ENCODE measurements at regions not wholly inside any gene's neighbourhood (a gene's known extent, or its start where the extent isn't known, plus 50 kb on each side); places are given as distances from the start of the nearest gene placed in this dataset.

DNA sequence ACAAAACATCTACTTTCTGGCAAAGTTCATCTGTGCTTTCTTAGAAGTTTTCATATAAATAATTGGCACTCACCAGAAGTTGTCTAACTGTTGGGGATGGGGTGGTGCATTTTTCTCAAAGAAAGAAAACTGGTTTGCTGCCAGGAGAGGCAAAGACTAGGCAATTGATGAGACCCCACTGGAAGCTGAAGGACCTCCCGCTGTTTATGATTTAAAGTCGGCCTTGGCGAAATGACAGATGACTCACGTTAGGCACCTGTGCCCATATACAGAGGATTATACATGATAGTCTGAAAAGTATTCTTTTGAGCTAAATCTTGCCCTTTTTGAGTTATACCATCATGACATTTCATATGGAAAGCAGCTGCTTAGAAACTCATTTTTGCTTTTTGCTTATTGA lies 193.0 kb upstream of the ZFHX3 start:
- H3K27ac ChIP-seq (ENCODE audit: low read depth, low read length), result no peak overlapping the region
- no peaks in the 10 kb centered on the region for H3K9me3 ChIP-seq (ENCODE audit: low read depth, low read length)
- no peaks in the 10 kb centered on the region for H4K20me1 ChIP-seq (ENCODE audit: insufficient read depth, low read length)
- no peaks in the 10 kb centered on the region for H3K79me2 ChIP-seq (ENCODE audit: insufficient read depth, low read length)
- no peak overlapping the region for H2AFZ ChIP-seq (ENCODE audit: low read length)
- no peaks in the 10 kb centered on the region for H3K36me3 ChIP-seq (ENCODE audit: insufficient read depth, low read length)
- no peaks in the 10 kb centered on the region for H3K4me1 ChIP-seq (ENCODE audit: insufficient read depth, low read length)
- no peak for TF ChIP-seq CTCF (IDR thresholded peaks at IDR 0.05; ENCODE audit: extremely low read depth, low read depth, low read length)
- H3K4me3 ChIP-seq (ENCODE audit: insufficient read depth, low read length), result no peak overlapping the region
- no peak overlapping the region for H3K4me2 ChIP-seq (ENCODE audit: insufficient read depth, low read length)
- no peak for DNase-seq (ENCODE audit: insufficient read length, low spot score, missing footprints)
- no peaks in the 10 kb centered on the region for H3K27me3 ChIP-seq (ENCODE audit: insufficient read depth, low read length)

DNA sequence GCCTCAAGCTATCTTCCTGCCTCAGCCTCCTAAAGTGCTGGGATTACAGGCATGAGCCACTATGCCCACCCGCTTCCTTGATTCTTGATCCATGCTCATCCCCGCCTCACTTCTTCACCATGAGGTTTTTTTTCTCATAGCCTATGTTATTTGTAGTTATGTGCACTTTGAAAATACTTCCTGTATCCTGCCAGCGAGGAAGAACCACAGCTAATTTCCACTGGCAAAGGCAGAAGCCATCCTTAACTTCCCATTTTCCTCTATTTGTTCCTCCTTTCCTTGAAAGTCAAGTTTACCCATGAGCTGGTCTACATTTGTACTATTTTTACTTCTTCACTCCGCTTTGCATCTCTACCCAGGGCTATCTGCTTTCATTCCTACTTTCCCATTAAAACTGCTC lies 189.7 kb upstream of the ZFHX3 start:
- Histone ChIP-seq H3K4me1 (ENCODE audit: insufficient read depth, low read length) (peaks cover 7% of the 10 kb centered on the region), H3K4me3 (ENCODE audit: insufficient read depth, low read length) (no peak overlapping the region), H3K4me2 (ENCODE audit: insufficient read depth, low read length) (no peak overlapping the region), H3K79me2 (ENCODE audit: insufficient read depth, low read length) (no peaks in the 10 kb centered on the region), H3K36me3 (ENCODE audit: insufficient read depth, low read length) (no peaks in the 10 kb centered on the region), H2AFZ (ENCODE audit: low read length) (no peak overlapping the region), H3K27me3 (ENCODE audit: insufficient read depth, low read length) (peaks cover 10% of the 10 kb centered on the region), H3K27ac (ENCODE audit: low read depth, low read length) (no peak overlapping the region), H3K9me3 (ENCODE audit: low read depth, low read length) (no peaks in the 10 kb centered on the region), H4K20me1 (ENCODE audit: insufficient read depth, low read length) (no peaks in the 10 kb centered on the region)
- TF ChIP-seq CTCF (IDR thresholded peaks at IDR 0.05; ENCODE audit: extremely low read depth, low read depth, low read length), result no peak
- no peak for DNase-seq (ENCODE audit: insufficient read length, low spot score, missing footprints)

DNA sequence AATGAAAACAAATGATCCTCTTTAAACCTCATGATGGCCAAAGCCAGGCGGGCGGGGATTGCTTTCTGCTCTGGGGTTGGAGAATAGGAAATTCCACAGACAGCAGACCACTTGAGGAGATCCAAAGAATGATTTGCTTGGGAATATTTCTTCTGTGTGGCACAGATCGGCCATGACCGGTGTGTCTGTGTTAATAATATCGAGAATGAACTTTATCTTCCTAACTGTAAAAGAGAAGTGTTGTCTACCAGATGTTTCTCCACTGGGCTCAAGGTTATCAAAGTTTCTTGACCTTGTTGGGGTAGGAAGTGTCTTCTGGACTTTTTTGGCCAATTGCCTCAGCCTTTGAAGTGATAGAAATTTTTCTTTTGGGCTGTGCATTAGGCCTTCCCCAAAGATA lies 186.6 kb upstream of the ZFHX3 start:
- H3K36me3 ChIP-seq (ENCODE audit: insufficient read depth, low read length), result no peaks in the 10 kb centered on the region
- H4K20me1 ChIP-seq (ENCODE audit: insufficient read depth, low read length), result no peaks in the 10 kb centered on the region
- no peak overlapping the region for H3K4me3 ChIP-seq (ENCODE audit: insufficient read depth, low read length)
- H3K79me2 ChIP-seq (ENCODE audit: insufficient read depth, low read length), result no peaks in the 10 kb centered on the region
- no peak for DNase-seq (ENCODE audit: insufficient read length, low spot score, missing footprints)
- no peak overlapping the region for H3K27ac ChIP-seq (ENCODE audit: low read depth, low read length)
- peaks cover 8% of the 10 kb centered on the region for H3K4me1 ChIP-seq (ENCODE audit: insufficient read depth, low read length)
- TF ChIP-seq CTCF (IDR thresholded peaks at IDR 0.05; ENCODE audit: extremely low read depth, low read depth, low read length), result no peak
- H3K27me3 ChIP-seq (ENCODE audit: insufficient read depth, low read length), result peaks cover 14% of the 10 kb centered on the region
- H3K9me3 ChIP-seq (ENCODE audit: low read depth, low read length), result no peaks in the 10 kb centered on the region
- no peak overlapping the region for H3K4me2 ChIP-seq (ENCODE audit: insufficient read depth, low read length)
- H2AFZ ChIP-seq (ENCODE audit: low read length), result no peak overlapping the region

- Histone ChIP-seq H3K79me2 (ENCODE audit: insufficient read depth, low read length) (no peaks in the 10 kb centered on the region), H3K4me2 (ENCODE audit: insufficient read depth, low read length) (no peak overlapping the region), H3K4me3 (ENCODE audit: insufficient read depth, low read length) (no peak overlapping the region), H3K27me3 (ENCODE audit: insufficient read depth, low read length) (peaks cover 14% of the 10 kb centered on the region), H3K4me1 (ENCODE audit: insufficient read depth, low read length) (peaks cover 8% of the 10 kb centered on the region), H2AFZ (ENCODE audit: low read length) (no peak overlapping the region), H3K9me3 (ENCODE audit: low read depth, low read length) (no peaks in the 10 kb centered on the region), H3K36me3 (ENCODE audit: insufficient read depth, low read length) (no peaks in the 10 kb centered on the region), H3K27ac (ENCODE audit: low read depth, low read length) (no peak overlapping the region), H4K20me1 (ENCODE audit: insufficient read depth, low read length) (no peaks in the 10 kb centered on the region)
- no peak for DNase-seq (ENCODE audit: insufficient read length, low spot score, missing footprints)
- no peak for TF ChIP-seq CTCF (IDR thresholded peaks at IDR 0.05; ENCODE audit: extremely low read depth, low read depth, low read length)
Observed at GRCh38 chr16:73233846-73234424, 186.0 kb upstream of the ZFHX3 start.
